ENCODE measurements at regions not wholly inside any gene's neighbourhood (a gene's known extent, or its start where the extent isn't known, plus 50 kb on each side); places are given as distances from the start of the nearest gene placed in this dataset.
"Not testable (repeated sequence)": the region's sequence is repeated elsewhere in the genome, so short reads cannot be mapped to it uniquely, and the experiment has no call there.

GRCh38 chr18:57881818-57882413, 78.8 kb upstream of the ATP8B1 start:
- DNase-seq (ENCODE audit: low spot score): peak; percentile 68

GRCh38 chr18:57879924-57880323, 76.8 kb upstream of the ATP8B1 start:
- DNase-seq (ENCODE audit: low spot score): not testable (repeated sequence)

GRCh38 chr18:57869221-57869620, 66.1 kb upstream of the ATP8B1 start:
- no peak for DNase-seq (ENCODE audit: low spot score)

- no peak for DNase-seq (ENCODE audit: low spot score)
Observed at GRCh38 chr18:57866355-57866754, 63.2 kb upstream of the ATP8B1 start.

- no peak for DNase-seq (ENCODE audit: low spot score)
Observed at GRCh38 chr18:57864615-57865121, 61.6 kb upstream of the ATP8B1 start.

- DNase-seq (ENCODE audit: low spot score): no peak
Observed at GRCh38 chr18:57863706-57864105, 60.6 kb upstream of the ATP8B1 start.

GRCh38 chr18:57859314-57859713, 56.2 kb upstream of the ATP8B1 start:
- no peak for DNase-seq (ENCODE audit: low spot score)

GRCh38 chr18:57856557-57857280, 53.6 kb upstream of the ATP8B1 start:
- DNase-seq (ENCODE audit: low spot score): no peak

GRCh38 chr18:57856128-57856527, 53.0 kb upstream of the ATP8B1 start:
- DNase-seq (ENCODE audit: low spot score): no peak

GRCh38 chr18:57855551-57855950, 52.4 kb upstream of the ATP8B1 start:
- no peak for DNase-seq (ENCODE audit: low spot score)

GRCh38 chr18:57854726-57855125, 51.6 kb upstream of the ATP8B1 start:
- DNase-seq (ENCODE audit: low spot score): no peak

- DNase-seq (ENCODE audit: low spot score): no peak
Observed at GRCh38 chr18:57853864-57854263, 50.7 kb upstream of the ATP8B1 start.

- DNase-seq (ENCODE audit: low spot score): no peak
Observed at GRCh38 chr18:57853133-57853532, 50.0 kb upstream of the ATP8B1 start.
